ENCODE measurements at regions not wholly inside any gene's neighbourhood (a gene's known extent, or its start where the extent isn't known, plus 50 kb on each side); places are given as distances from the start of the nearest gene placed in this dataset.

- no peak for DNase-seq (ENCODE audit: low spot score in 2 of 2)
Observed at GRCh38 chr9:88215196-88216125, 77.2 kb upstream of the SPATA31C2 start.

GRCh38 chr9:88202321-88202720 is 64.0 kb upstream of the SPATA31C2 start:
- Mint-ChIP-seq H3K9me3 (no peaks in the 10 kb centered on the region), H3K4me1 (no peaks in the 10 kb centered on the region), H3K27me3 (peaks cover 34% of the 10 kb centered on the region), H3K36me3 (ENCODE audit: insufficient read depth) (no peaks in the 10 kb centered on the region), H3K27ac (ENCODE audit: low read depth) (no peak overlapping the region), H3K4me3 (no peak overlapping the region)
- ATAC-seq (replicated peaks; ENCODE audit: extremely low read depth, poor library complexity, severe bottlenecking) (no peak), DNase-seq (ENCODE audit: low spot score in 2 of 2) (no peak)

More at GRCh38 chr9:88215196-88216125, 77.2 kb upstream of the SPATA31C2 start:
- Mint-ChIP-seq H3K4me1 (no peaks in the 10 kb centered on the region), H3K9me3 (no peaks in the 10 kb centered on the region), H3K27ac (ENCODE audit: low read depth) (no peak overlapping the region), H3K27me3 (peaks cover 36% of the 10 kb centered on the region), H3K36me3 (ENCODE audit: insufficient read depth) (no peaks in the 10 kb centered on the region), H3K4me3 (no peak overlapping the region)
- no peak for ATAC-seq (replicated peaks; ENCODE audit: extremely low read depth, poor library complexity, severe bottlenecking)

- H3K27me3 Mint-ChIP-seq, result peaks cover 55% of the 10 kb centered on the region
- H3K4me1 Mint-ChIP-seq, result no peaks in the 10 kb centered on the region
- H3K4me3 Mint-ChIP-seq, result no peak overlapping the region
- ATAC-seq (replicated peaks; ENCODE audit: extremely low read depth, poor library complexity, severe bottlenecking) (no peak), DNase-seq (ENCODE audit: low spot score in 2 of 2) (no peak)
- H3K36me3 Mint-ChIP-seq (ENCODE audit: insufficient read depth), result no peaks in the 10 kb centered on the region
- H3K27ac Mint-ChIP-seq (ENCODE audit: low read depth), result no peak overlapping the region
- H3K9me3 Mint-ChIP-seq, result no peaks in the 10 kb centered on the region
Observed at GRCh38 chr9:88198341-88198807, 60.1 kb upstream of the SPATA31C2 start.

DNA sequence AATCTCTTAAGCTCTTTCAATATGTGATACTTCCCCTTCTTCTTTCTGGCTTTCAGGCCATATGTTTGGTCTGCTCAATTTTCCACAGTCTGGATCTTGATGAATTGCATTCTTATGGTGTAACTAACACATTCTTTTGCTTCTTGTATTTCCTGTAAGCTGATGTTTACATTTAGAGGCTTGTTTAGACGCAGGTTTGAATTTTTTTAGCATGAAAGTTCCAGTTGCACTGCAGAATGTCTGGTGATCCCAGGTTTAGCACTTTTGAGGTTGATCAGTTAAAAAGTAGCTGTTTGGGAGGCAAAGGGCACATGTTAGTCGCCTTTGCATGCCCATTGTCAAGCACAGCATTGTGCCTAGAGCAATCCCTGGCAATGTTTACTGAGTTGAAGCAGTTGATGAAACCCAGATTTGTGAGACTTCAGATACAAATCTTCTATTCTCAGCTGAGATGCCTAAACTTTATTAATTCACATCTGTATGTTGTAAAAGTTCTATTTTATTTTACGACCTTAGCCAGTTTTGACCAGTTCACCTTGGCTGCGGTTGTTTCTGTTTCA is 59.6 kb upstream of the SPATA31C2 start:
- Mint-ChIP-seq H3K9me3 (no peaks in the 10 kb centered on the region), H3K36me3 (ENCODE audit: insufficient read depth) (no peaks in the 10 kb centered on the region), H3K4me1 (no peaks in the 10 kb centered on the region), H3K27me3 (peaks cover 60% of the 10 kb centered on the region), H3K27ac (ENCODE audit: low read depth) (no peak overlapping the region), H3K4me3 (no peak overlapping the region)
- ATAC-seq (replicated peaks; ENCODE audit: extremely low read depth, poor library complexity, severe bottlenecking) (no peak), DNase-seq (ENCODE audit: low spot score in 2 of 2) (no peak)

DNA sequence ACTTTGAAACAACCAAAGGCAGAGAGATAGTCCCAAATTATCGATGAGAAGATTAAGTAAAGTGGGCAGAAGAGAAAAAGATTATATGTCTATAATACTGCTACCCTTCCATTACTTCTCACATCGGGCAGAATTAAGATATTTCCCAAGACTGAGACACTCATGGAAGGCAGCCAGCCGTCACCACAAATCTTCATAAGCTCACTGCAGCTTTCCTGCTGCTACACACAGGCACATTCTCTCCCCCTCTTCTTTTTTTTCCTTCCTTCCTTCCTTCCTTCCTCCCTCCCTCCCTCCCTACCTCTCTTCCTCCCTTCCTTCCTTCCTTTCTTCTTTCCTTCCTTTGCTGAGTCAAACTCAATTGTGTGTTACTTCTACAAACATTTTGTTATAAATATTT is 58.7 kb upstream of the SPATA31C2 start:
- H3K4me1 Mint-ChIP-seq, result no peaks in the 10 kb centered on the region
- H3K27me3 Mint-ChIP-seq, result peaks cover 69% of the 10 kb centered on the region
- ATAC-seq (replicated peaks; ENCODE audit: extremely low read depth, poor library complexity, severe bottlenecking), result no peak
- no peak for DNase-seq (ENCODE audit: low spot score in 2 of 2)
- H3K36me3 Mint-ChIP-seq (ENCODE audit: insufficient read depth), result no peaks in the 10 kb centered on the region
- no peaks in the 10 kb centered on the region for H3K9me3 Mint-ChIP-seq
- H3K4me3 Mint-ChIP-seq, result no peak overlapping the region
- no peak overlapping the region for H3K27ac Mint-ChIP-seq (ENCODE audit: low read depth)

DNA sequence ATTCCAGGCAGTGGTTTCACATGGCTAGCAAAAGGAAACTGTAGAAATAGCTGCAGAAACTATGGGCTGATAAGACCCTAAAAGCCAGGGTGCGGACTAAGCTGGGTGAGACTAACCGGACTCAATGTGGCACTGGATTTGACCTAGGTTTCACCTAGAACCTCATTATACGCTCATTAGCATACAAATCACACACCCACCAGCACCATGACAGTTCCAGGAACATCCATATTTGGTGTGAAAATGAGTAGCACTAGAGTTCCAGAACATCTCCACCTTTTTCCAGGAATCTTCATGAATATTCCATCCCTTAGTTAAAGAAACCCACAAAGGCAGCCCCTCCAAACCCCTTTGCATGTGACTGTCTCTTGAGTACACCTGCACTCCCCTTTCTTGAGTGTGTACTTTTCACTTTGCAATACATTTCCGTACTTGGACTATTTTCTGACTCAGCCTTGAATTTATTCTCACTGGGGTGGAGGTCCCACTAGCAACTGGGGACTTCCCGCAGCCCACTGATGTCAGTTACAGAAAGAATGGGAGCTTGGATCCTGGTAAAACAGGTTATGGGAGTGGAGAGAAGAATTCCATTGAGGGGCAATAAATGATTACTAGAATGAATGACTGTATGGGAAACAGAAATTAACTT is 58.0 kb upstream of the SPATA31C2 start:
- Mint-ChIP-seq H3K9me3 (no peaks in the 10 kb centered on the region), H3K36me3 (ENCODE audit: insufficient read depth) (no peaks in the 10 kb centered on the region), H3K27me3 (peaks cover 69% of the 10 kb centered on the region), H3K27ac (ENCODE audit: low read depth) (no peak overlapping the region), H3K4me1 (no peaks in the 10 kb centered on the region), H3K4me3 (no peak overlapping the region)
- DNase-seq (ENCODE audit: low spot score in 2 of 2) (no peak), ATAC-seq (replicated peaks; ENCODE audit: extremely low read depth, poor library complexity, severe bottlenecking) (no peak)

DNA sequence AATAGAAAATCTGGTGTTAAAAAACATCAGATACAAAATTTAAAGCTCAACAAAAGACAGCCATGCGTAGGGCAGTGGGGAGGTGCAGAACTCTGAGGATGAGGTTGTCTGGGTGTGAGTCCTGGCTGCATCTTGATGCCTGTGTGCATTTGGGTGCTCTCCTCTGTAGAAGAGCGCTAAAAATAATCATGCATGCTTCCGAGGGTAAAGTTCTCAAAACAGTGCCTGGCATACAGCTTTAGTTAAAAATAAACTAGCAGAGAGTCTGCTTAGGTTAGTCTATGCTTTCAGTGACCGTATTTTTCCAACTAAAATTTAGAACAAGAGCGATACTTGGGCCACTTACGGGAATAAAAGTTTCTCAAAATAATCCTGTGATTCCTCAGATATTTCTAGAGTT is 55.5 kb upstream of the SPATA31C2 start:
- Mint-ChIP-seq H3K9me3 (peaks cover 5% of the 10 kb centered on the region), H3K4me1 (no peaks in the 10 kb centered on the region), H3K36me3 (ENCODE audit: insufficient read depth) (no peaks in the 10 kb centered on the region), H3K27ac (ENCODE audit: low read depth) (no peak overlapping the region), H3K27me3 (peaks cover 84% of the 10 kb centered on the region), H3K4me3 (no peak overlapping the region)
- DNase-seq (ENCODE audit: low spot score in 2 of 2) (no peak), ATAC-seq (replicated peaks; ENCODE audit: extremely low read depth, poor library complexity, severe bottlenecking) (no peak)

DNA sequence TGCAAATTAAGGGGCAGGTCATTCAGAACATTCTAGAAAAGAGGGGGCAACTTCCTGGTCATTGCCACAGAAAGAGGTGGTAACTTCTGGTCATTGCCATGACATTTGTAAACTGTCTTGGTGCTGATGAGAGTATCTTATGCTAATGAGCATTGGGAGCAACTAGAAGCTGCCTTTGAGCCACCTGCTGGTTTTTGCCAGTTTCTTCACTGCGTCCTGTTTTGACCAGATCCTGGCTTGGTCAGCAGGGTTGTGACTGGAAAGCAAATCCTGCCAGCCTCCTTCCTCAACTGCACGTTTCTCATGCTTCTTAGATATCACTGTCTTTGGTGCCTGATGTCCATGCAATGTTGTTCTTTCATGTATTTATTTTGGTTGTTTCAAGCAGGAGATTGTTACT is 53.2 kb upstream of the SPATA31C2 start:
- peaks cover 5% of the 10 kb centered on the region for H3K9me3 Mint-ChIP-seq
- H3K4me1 Mint-ChIP-seq, result no peaks in the 10 kb centered on the region
- no peak overlapping the region for H3K27ac Mint-ChIP-seq (ENCODE audit: low read depth)
- ATAC-seq (replicated peaks; ENCODE audit: extremely low read depth, poor library complexity, severe bottlenecking) (no peak), DNase-seq (ENCODE audit: low spot score in 2 of 2) (no peak)
- H3K27me3 Mint-ChIP-seq, result peaks cover 66% of the 10 kb centered on the region
- H3K4me3 Mint-ChIP-seq, result no peak overlapping the region
- no peaks in the 10 kb centered on the region for H3K36me3 Mint-ChIP-seq (ENCODE audit: insufficient read depth)

DNA sequence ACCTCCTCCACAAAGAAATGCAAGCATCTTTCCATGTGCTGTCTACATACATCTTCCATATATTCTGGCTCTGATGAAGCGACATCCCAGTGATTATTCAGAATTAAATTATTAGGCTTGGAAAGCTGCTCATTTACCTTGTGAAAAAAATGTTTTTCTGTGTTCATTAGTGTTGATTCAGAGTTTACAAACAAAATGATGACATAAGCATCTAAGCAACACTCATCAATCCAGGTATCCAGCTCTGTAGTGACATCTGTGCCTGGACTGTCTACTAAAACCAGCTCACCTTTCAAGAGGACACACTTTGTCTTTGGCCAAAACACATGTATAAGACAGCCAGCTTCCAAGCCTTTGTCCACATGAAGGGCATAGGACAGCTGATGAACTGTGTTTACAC is 51.1 kb upstream of the SPATA31C2 start:
- DNase-seq (ENCODE audit: low spot score in 2 of 2) (no peak), ATAC-seq (replicated peaks; ENCODE audit: extremely low read depth, poor library complexity, severe bottlenecking) (no peak)
- Mint-ChIP-seq H3K27me3 (peaks cover 74% of the 10 kb centered on the region), H3K4me3 (no peak overlapping the region), H3K4me1 (no peaks in the 10 kb centered on the region), H3K36me3 (ENCODE audit: insufficient read depth) (no peaks in the 10 kb centered on the region), H3K9me3 (peaks cover 5% of the 10 kb centered on the region), H3K27ac (ENCODE audit: low read depth) (no peak overlapping the region)
